ENCODE measurements at regions not wholly inside any gene's neighbourhood (a gene's known extent, or its start where the extent isn't known, plus 50 kb on each side); places are given as distances from the start of the nearest gene placed in this dataset.

GRCh38 chr2:125634662-125635061 is 1021.3 kb upstream of the GYPC start:
- TF ChIP-seq POLR2A (IDR thresholded peaks at IDR 0.05), result no peak
- no peak for TF ChIP-seq CTCF (IDR thresholded peaks at IDR 0.05)
